ENCODE measurements at regions not wholly inside any gene's neighbourhood (a gene's known extent, or its start where the extent isn't known, plus 50 kb on each side); places are given as distances from the start of the nearest gene placed in this dataset.

- no peak for DNase-seq
Observed at GRCh38 chr9:515665-516064, 301.0 kb downstream of the DOCK8 start.

- no peak for DNase-seq
Observed at GRCh38 chr9:517993-518392, 303.3 kb downstream of the DOCK8 start.

- DNase-seq: no peak
Observed at GRCh38 chr9:518540-518939, 303.9 kb downstream of the DOCK8 start.

DNA sequence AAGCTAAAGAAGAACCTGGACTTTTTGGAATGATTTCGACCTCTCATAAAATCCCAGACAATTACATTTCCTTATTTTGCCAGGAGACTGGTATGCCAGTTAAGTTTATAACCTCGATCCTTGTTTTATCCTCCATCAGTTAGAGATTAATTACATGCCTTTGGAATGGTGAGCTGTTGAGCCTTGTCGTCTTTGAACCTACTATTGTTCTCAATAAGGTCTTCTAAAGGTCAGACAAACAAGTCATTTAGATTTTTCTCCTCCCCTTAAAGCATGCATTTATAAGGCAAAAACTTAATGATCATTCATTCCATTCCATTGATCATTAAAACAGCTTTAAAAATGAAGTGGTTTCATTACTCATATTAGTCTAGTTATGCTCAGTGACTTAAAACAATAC lies 304.9 kb downstream of the DOCK8 start:
- no peak for DNase-seq

DNA sequence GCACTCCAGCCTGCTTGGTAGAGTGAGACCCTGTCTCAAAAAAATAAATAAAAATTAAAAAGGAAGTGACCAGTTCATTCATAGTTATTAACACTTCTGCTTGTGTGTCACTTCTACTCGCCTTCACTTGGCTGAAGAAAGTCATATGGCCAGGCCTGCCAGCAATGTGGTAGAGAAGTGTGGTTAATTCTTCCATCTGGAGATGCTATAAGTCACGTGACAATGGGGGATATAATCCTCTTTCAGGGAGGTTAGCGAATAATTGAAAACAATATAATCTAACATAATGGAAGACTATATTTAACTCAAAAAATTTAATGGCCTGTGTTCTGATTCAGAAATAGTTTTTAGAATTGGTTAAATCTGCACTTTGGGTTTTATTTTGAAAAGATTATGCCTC lies 305.6 kb downstream of the DOCK8 start:
- no peak for DNase-seq

DNA sequence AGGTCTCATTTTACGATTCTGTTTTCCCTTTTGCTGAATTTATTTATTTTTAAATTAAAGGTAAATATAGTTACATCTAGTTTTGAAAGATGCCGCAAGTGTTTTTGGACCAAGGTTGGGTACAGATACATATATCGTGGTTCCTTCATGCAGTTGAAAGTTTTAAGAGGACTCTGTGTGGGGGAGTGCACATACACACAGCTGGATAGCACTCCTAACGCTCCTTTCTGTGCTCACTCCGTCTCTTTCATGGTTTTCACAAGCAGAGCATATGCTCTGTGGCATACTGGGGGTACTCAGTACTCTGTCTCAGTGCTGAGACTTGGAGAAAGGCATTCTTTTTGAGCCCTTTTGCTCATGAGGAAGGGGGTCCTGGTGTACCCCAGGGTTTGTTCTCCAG lies 307.5 kb downstream of the DOCK8 start:
- no peak for DNase-seq

DNA sequence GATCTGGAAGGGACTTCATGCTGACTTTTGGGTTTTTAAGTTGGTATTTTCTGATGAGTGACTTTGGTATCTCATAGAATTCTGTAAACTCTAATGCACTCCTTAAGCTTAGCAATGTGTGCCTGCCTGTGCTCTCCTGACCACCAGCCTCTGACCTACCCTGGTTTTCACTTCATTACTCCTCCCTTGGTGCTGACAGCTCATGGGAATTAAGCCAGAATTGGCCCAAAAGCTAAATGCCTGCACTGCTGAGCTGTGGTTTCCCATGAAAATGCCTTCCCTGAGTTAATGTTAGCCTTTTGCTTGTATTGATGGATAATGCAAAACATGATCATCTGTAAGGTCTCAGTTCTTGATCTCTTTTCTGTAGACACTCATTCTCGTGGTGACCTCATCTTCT lies 308.0 kb downstream of the DOCK8 start:
- DNase-seq: no peak

GRCh38 chr9:523444-523843 lies 308.8 kb downstream of the DOCK8 start:
- DNase-seq: no peak

- DNase-seq: no peak
Observed at GRCh38 chr9:524008-524407, 309.3 kb downstream of the DOCK8 start.

DNA sequence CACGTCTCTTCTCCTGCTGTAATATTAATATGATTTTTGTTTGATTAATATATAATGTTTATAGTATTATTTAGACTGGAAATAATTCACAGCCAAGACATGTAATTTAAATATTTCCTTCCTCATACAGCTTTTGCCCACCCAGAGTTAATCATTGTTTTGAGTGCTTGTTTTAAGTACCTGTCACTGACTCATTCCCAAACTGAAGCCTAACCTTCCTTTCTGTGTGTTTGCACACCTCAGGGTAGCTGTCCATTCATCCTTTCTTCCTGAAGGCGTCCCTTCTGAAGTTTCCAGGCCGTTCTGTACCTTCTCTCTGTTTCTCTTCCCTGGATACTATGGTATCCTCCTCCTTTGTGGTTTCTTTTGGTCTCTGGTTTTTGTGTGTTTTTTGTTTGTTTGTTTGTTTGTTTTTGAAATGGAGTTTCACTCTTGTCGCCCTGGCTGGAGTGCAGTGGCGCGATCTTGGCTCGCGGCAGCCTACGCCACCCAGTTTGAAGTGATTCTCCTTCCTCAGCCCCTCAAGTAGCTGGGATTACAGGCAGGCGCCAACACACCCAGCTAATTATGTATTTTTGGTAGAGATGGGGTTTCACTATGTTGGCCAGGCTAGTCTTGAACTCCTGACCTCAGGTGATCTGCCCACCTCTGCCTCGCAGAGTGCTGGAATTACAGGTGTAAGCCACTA lies 312.4 kb downstream of the DOCK8 start:
- no peak for DNase-seq

DNA sequence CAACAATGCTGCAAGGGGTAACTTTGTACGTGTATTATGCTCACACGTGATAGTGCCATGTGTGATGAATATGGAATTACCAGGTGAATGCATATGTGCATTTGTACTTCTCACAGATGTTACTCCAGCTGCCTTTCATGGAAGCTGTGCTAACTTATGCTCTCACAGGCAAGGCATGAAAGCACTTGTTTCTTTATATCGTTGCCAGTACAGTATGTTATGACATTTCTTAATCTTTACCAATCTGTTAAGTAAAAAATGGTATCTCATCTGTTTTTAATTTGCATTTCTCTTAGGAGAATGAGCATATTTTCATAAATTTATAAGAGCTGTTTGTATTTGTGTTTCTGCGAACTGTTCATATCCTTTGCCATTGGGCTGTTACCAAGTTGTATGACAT lies 311.8 kb upstream of the DMRT1 start:
- no peak for DNase-seq

DNA sequence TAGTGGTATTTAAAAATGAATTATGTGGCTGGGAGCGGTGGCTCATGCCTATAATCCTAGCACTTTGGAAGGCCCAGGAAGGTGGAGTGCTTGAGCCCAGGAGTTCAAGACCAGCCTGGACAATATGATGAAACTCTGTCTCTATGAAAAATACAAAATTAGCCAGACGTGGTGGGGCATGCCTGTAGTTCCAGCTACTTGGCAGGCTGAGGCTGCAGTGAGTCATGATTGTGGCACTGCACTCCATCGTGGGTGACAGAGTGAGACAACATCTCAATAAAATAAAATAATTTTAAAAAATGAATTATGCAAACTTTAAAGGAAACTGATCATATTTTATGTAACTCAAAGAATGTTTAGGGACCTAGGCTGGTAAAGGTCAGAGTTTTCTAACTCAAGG lies 310.8 kb upstream of the DMRT1 start:
- no peak for DNase-seq

DNA sequence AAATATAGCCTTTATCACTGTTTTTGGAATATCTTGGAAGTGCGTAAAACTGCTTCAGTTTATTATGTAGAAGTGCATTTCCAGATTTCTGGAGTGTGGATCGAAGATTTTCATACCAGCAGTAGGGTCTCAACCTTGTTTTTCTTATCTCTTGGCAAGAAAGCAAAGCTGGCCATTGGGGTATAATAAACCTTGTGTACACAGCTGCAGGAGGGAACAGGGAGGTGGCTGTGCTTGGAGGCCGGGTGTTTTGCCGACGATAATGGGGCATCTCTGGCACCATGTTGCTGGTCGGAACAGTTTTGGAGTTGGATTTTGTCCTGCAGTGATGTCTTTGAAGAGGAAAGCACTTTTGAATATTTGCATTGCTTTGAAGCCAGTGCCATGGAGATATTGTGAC lies 308.8 kb upstream of the DMRT1 start:
- DNase-seq: no peak

DNA sequence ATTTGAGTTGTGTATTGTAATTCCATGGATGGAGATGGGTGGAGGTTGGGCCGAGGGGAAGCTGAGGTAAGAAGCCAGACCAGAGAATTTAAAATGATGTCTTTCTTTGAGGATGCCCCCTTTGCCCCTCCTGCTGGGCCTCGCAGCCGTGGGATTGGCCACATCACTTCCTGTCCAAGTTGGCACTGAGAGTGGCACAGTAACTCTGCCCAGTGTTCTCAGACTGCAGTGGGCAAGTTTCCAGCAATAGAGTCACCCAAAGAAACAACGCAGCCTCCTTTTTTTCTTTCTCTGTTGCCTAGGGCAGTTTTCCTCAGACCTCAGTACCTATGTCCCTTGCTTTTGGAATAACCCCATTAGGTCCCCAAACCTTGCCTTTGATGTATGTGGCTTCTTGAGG lies 306.6 kb upstream of the DMRT1 start:
- DNase-seq: no peak

DNA sequence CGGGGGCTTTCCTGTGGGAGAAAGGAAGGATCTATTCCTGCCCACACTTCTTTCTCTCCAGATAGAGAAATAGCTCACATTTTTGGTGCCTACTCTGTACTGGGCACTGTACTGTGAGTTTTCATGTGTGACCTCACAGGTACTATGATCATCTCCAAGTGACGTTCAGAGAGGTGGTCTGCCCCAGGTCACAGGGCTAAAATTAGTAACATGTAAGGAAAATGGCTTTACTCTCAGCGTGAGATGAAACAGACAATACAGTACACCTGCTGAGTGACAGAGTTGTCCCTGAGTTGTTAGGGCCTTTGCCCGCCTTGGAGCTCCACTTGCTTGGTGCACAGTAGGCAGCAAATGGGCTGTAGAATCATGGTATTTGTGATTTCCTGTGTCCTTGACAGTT lies 306.1 kb upstream of the DMRT1 start:
- no peak for DNase-seq

DNA sequence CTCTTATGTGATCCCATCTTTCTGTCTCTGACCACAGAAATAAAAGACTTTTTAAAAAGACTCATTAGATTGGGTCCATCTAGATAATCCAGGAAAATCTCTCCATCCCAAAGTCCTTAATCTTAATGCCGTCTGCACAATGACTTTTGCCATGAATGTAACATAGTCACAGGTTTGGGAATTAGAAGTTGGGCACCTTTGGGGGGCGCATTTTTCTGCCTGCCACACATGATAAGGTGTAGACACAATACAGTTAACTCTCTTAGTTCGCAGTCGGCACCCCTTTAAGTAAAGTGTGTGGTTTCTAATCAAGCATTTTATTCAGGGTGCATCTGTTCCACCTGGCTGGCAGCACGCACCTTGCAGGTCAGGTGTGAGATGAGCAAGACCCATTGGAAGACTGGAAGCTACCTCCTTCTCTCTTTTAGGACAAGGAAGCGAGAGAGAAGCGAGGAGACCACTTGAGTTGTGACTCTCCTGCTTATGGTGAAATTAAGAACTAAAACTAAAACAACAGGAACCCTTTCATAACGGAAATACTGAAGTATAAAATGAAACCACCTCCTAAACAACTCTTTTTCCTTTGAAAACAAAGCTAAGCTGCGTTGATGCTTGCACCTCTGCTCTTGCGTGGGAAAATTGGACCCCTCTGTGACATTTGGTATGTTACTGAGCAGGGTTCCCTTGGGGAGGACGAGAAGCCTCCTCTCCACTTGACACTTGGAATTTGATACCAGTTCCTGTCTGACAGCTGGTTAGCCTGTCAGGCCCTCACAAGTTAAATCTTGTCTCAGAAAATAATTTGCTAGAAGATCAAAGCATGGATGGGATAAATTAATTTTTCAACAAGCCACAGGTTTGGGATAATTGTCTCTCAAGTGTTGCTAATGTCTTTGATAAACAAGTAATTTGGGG lies 304.6 kb upstream of the DMRT1 start:
- DNase-seq: no peak

DNA sequence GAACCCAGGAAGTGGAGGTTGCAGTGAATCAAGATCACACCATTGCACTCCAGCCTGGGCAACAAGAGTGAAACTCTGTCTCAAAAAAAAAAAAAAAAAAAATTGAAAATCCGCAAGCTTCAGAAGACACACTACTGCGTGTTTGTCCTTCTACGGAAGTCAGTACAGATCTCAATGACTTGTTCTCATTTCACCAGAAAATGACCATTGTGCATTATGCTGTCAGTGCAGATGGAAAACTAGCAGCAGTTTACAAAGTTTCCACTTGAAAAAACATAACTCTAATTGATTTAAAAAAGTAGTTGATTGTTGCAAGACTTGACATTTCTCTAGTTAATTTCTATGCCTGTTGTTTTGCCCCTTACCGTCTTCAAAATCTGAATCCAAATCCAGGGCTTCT lies 298.0 kb upstream of the DMRT1 start:
- DNase-seq: no peak

- DNase-seq: no peak
Observed at GRCh38 chr9:545480-545879, 296.0 kb upstream of the DMRT1 start.

DNA sequence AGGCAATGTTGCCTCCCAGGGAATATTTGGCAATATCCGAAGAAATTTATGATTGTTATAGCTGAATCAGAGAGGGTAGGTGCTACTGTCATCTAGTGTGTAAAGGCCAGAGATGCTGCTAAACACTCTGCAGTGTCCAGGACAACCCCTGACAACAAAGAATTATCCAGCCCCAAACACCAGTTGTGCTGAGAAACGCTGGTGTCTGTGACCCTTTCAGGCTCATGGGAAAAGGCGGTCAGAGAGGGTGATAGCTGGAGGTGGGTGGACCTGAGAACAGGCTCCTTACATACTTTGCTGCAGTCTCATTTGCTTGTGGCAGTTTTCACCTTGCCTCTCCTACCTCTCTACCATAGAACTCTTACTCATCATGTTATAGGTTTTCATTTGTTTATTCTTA lies 295.3 kb upstream of the DMRT1 start:
- no peak for DNase-seq

DNA sequence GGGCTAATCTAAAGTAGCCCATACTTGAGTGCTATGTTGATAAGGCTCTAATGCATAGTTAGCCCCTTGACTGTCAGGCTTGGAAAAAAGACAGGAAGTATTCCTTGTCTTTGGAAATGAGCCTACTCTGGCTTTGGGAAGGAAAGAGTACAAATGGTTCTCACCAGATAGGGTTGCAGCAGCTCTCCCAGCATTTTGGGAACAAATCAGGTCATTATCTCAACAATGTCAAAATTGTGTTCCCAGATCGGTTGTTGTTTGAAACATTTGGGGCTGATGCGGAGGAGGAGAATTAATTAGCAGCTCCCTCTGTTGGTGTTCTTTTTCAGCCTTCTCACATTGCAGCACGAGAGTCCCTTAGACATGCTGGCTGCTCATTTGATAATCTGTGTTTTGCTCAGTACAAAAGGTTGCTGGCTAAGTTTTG lies 294.7 kb upstream of the DMRT1 start:
- no peak for DNase-seq

DNA sequence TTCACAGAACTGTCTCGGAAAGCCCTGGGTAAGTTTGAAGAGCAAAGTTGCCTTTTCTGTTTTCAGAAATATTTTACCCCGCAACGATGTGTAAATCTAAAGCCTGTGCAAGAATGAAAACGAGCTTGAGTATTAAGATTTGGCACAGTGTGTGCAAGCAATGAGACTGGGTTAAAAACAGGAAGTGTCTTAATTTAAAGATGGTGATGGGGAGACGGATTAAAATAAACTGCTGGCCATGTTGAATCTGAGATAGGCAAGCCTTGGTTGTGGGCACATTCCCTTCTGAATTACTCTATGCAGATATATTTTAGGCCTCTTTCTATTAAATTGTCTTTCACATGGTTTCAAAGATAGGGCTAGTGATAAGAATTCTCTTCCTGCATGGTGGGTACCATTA lies 294.2 kb upstream of the DMRT1 start:
- DNase-seq: no peak

DNA sequence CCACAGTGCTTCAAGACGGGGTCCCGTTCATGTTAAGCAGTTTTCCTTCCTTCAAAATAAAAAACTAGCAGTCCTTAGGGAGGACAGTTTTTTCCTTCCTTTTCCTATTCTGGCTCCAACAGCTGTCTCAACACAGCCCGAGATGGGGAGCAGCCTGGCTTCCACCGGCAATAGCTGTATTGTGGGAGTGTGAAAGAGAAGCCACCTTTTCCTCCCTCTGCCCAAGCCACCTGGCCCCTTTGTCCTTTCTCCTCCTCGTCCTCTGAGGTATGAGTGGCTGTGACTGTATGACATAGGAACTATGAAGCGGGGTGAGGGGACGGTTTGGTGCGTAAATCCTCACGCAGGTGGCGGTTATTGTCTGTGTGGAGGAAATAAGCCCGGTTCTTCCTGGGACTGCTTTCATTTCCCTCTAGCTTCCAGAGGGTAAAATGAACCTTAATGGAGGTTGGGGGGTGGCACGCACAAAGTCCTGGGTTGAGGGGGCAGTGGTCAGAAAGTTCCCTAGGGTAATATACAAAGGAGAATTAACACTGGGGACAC lies 292.0 kb upstream of the DMRT1 start:
- no peak for DNase-seq

DNA sequence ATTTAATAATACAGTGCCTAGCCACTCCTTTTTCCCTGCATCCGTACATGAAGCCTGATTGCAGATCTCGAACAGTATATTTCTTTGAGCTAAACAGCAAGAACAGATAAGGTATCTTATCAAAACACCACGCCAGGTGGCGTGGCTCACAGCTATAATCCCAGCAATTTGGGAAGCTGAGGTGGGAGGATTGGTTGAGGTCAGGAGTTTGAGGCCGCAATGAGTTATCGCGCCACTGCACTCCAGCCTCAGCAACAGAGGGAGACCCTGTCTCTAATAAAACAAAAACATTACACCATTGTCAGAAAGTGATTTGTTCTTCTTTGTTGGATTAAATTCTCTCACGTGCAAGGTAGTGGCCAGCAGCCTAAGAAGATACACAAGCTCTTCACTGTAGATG lies 291.2 kb upstream of the DMRT1 start:
- no peak for DNase-seq

Data from suppressor macrophage (primary cell).